ENCODE measurements at regions not wholly inside any gene's neighbourhood (a gene's known extent, or its start where the extent isn't known, plus 50 kb on each side); places are given as distances from the start of the nearest gene placed in this dataset.

DNA sequence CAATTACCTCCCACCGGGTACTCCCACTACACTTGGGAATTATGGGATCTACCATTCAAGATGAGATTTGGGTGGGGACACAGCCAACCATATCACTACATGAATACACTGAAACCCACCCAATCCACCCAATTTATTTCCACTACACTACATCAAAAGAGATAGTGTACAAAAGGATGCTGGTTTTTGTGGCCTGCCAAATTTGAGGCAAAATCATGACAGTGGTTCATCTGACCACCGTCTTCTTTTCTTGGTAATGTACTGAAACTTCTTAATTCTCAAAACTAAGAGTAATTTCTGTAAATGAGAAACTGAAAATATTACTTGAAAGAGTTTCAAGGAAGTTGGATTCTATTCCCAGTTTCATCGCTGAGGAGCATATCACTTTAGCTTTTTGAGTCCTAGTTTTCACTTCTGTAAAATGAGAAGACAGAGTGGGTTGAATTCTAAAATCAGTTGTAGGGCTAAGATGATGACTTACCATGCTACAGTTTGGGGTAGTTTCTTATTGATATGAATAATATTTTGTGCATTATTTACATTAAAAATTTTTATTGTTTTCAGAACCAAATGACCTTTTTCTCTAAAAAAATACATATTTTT lies 360.4 kb upstream of the CNTN6 start:
- TF ChIP-seq CTCF (IDR thresholded peaks at IDR 0.05), result no peak
- TF ChIP-seq POLR2A (IDR thresholded peaks at IDR 0.05), result no peak
